B cell (primary cell): ENCODE measurements at regions not wholly inside any gene's neighbourhood (a gene's known extent, or its start where the extent isn't known, plus 50 kb on each side); places are given as distances from the start of the nearest gene placed in this dataset.

Experiments
- CTCF ChIP-seq: fragments of 200-600 bp; IDR thresholded peaks from one replicate; pipeline ENCODE4 v1.8.0; 2022; ENCODE audit warnings: antibody characterized with exemption, mild to moderate bottlenecking
- EZH2 ChIP-seq: IDR thresholded peaks from 2 replicates; pipeline ENCODE4 v1.6.1; 2012; ENCODE audit warnings: borderline replicate concordance, low read depth, mild to moderate bottlenecking, moderate library complexity, low read length; ENCODE audit not compliant: insufficient read depth, poor library complexity, severe bottlenecking

DNA sequence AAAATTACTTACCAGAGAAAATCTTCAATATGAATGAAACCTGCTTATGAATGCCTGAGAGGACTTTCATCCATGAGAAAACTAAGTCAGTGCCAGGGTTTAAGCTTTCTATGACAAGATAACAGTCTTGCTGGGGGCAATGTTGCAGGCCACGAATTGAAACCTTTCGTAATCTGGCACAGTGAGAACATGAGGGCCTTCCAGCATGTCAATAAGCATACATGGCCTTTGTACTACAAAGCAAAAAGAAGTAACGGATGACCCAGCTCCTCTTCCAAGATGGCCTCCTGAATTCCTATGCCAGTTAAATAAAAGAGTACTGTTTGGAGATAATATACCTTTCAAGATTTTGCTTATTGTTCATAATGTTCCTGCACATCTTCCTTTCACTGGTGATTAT, 270.6 kb upstream of the PHF14 start:
- TF ChIP-seq CTCF (no peak), EZH2 (no peak)
